Neural cell (in vitro differentiated cells): ENCODE measurements at regions not wholly inside any gene's neighbourhood (a gene's known extent, or its start where the extent isn't known, plus 50 kb on each side); places are given as distances from the start of the nearest gene placed in this dataset.

Source experiments
- H2AFZ ChIP-seq: fragments of 200-600, 300-800 bp; sonication (generic), shearing (Covaris generic); 2 replicates; pipeline ENCODE4 v1.6.0; 2014; ENCODE audit warnings: low read depth, mild to moderate bottlenecking, antibody characterized with exemption, low read length, moderate library complexity
- H3F3A ChIP-seq: fragments of 200-600 bp; shearing (Covaris generic); 2 replicates; pipeline ENCODE4 v1.6.1; 2016; ENCODE audit warnings: mild to moderate bottlenecking, moderate library complexity, mixed read lengths, antibody characterized with exemption, low read length; ENCODE audit not compliant: insufficient read depth, poor library complexity, severe bottlenecking
- H3K27ac ChIP-seq: fragments of 200-600, 300-800 bp; sonication (generic), shearing (Covaris generic); 2 replicates; pipeline ENCODE4 v1.5.1; 2014; ENCODE audit warnings: mild to moderate bottlenecking, low read length, moderate library complexity
- H3K27me3 ChIP-seq: fragments of 300-800, 200-600 bp; sonication (generic), shearing (Covaris generic); 2 replicates; pipeline ENCODE4 v1.6.0; 2014; ENCODE audit warnings: mild to moderate bottlenecking, low read depth, low read length, moderate library complexity; ENCODE audit not compliant: insufficient read depth
- H3K36me3 ChIP-seq: fragments of 300-800, 200-600 bp; sonication (generic), shearing (Covaris generic); 2 replicates; pipeline ENCODE4 v1.5.1; 2014; ENCODE audit warnings: mild to moderate bottlenecking, antibody characterized with exemption, low read length, moderate library complexity; ENCODE audit not compliant: insufficient read depth
- H3K4me2 ChIP-seq: fragments of 300-800, 200-600 bp; sonication (generic), shearing (Covaris generic); 2 replicates; pipeline ENCODE4 v1.6.0; 2014; ENCODE audit warnings: mild to moderate bottlenecking, low read length
- H3K4me3 ChIP-seq: fragments of 300-800, 200-600 bp; sonication (generic), shearing (Covaris generic); 2 replicates; pipeline ENCODE4 v1.5.1; 2014; ENCODE audit warnings: mild to moderate bottlenecking, low read length, moderate library complexity
- H3K79me2 ChIP-seq: fragments of 200-600 bp; shearing (Covaris generic); replicated peaks from 2 replicates; pipeline ENCODE4 v1.6.0; 2014; ENCODE audit warnings: mild to moderate bottlenecking, low read length, moderate library complexity; ENCODE audit not compliant: insufficient read depth
- H3K9ac ChIP-seq: fragments of 300-800, 200-600 bp; sonication (generic), shearing (Covaris generic); 2 replicates; pipeline ENCODE4 v1.6.1; 2016; ENCODE audit warnings: mild to moderate bottlenecking, low read length, mixed read lengths
- H3K9me2 ChIP-seq: fragments of 200-600 bp; shearing (Covaris generic); 2 replicates; pipeline ENCODE4 v1.6.1; 2016; ENCODE audit warnings: mild to moderate bottlenecking, low read length, mixed read lengths; ENCODE audit not compliant: insufficient read depth
- H3K9me3 ChIP-seq: fragments of 200-600, 300-800 bp; sonication (generic), shearing (Covaris generic); 2 replicates; pipeline ENCODE4 v1.6.1; 2016; ENCODE audit warnings: mild to moderate bottlenecking, mixed run types, low read length, moderate library complexity, mixed read lengths
- H4K20me1 ChIP-seq: fragments of 200-600 bp; shearing (Covaris generic); 2 replicates; pipeline ENCODE4 v1.6.1; 2016; ENCODE audit warnings: mild to moderate bottlenecking, mixed run types; ENCODE audit not compliant: insufficient read depth
- EP300 ChIP-seq: fragments of 450-650 bp; conservative IDR thresholded peaks from 2 replicates; pipeline ENCODE4 v1.6.1; 2014; ENCODE audit warnings: antibody characterized with exemption, mild to moderate bottlenecking, moderate library complexity; ENCODE audit not compliant: poor library complexity, severe bottlenecking
- EZH2 ChIP-seq: fragments of 200-600, 300-800 bp; shearing (Covaris generic), sonication (generic); IDR thresholded peaks from 2 replicates; pipeline ENCODE4 v1.6.1; 2014; ENCODE audit warnings: antibody characterized with exemption, low read length, borderline replicate concordance, mild to moderate bottlenecking; ENCODE audit not compliant: insufficient read depth, poor library complexity, severe bottlenecking
- MXI1 ChIP-seq: fragments of 450-650 bp; conservative IDR thresholded peaks from 2 replicates; pipeline ENCODE4 v1.6.1; 2014; ENCODE audit warnings: antibody characterized with exemption, mild to moderate bottlenecking; ENCODE audit not compliant: poor library complexity, severe bottlenecking
- POLR2AphosphoS5 ChIP-seq: IDR thresholded peaks from 2 replicates; pipeline ENCODE4 v1.6.1; 2012
- RAD21 ChIP-seq: fragments of 450-650 bp; conservative IDR thresholded peaks from 2 replicates; pipeline ENCODE4 v1.6.1; 2014; ENCODE audit warnings: antibody characterized with exemption, mild to moderate bottlenecking, moderate library complexity
- SMC3 ChIP-seq: fragments of 450-650 bp; conservative IDR thresholded peaks from 2 replicates; pipeline ENCODE4 v1.6.1; 2014; ENCODE audit warnings: antibody characterized with exemption, mild to moderate bottlenecking, moderate library complexity; ENCODE audit not compliant: poor library complexity
- TAF1 ChIP-seq: IDR thresholded peaks from 2 replicates; pipeline ENCODE4 v1.6.1; 2012; ENCODE audit warnings: low read depth
- TF ChIP-seq, protein P1 (sequence below): IDR thresholded peaks from 2 replicates; pipeline ENCODE4 v1.6.1; 2012; ENCODE audit warnings: borderline replicate concordance
- TF ChIP-seq, protein P2 (sequence below): fragments of 450-650 bp; IDR thresholded peaks from 2 replicates; pipeline ENCODE4 v1.5.1; 2014; ENCODE audit warnings: antibody characterized with exemption, mild to moderate bottlenecking, moderate library complexity; ENCODE audit not compliant: poor library complexity, severe bottlenecking

DNA sequence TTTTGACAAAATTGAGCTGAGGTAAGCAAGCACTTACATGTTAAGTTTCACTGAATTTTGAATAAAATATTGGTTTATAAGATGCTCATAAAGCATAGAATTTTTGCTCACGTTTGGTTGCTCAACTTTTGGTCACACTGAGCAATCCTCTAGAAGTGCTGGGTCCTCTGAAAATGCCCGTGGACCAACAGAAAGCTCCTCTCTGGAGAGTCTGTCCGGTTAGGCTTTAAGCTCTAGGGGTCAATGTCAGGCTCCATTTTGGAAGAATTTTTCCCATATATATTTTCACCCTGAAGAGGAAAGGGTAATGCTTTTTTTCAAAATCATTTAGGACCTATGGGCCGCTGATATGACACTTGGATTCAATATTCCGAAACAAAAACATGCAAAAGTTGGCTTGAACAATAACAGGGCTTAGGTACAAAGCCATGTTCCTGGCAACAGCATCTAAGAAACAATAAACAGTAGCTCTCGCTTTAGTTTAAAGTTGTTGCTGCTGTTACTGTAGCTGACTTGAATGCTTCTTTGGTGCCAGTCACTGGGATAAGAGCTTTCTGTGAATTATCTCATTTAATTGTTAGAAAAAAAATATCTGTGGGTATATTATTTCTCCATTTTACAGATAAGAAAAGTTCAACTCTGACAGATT, 131.7 kb upstream of the ESRRG start:
- H3K9me2 ChIP-seq: no peaks in the 10 kb centered on the region
- H3K79me2 ChIP-seq: no peaks in the 10 kb centered on the region
- H3K36me3 ChIP-seq: no peaks in the 10 kb centered on the region
- H3K9ac ChIP-seq: no peak overlapping the region
- H2AFZ ChIP-seq: no peak overlapping the region
- TF ChIP-seq POLR2AphosphoS5: no peak
- TF ChIP-seq, protein P1, sequence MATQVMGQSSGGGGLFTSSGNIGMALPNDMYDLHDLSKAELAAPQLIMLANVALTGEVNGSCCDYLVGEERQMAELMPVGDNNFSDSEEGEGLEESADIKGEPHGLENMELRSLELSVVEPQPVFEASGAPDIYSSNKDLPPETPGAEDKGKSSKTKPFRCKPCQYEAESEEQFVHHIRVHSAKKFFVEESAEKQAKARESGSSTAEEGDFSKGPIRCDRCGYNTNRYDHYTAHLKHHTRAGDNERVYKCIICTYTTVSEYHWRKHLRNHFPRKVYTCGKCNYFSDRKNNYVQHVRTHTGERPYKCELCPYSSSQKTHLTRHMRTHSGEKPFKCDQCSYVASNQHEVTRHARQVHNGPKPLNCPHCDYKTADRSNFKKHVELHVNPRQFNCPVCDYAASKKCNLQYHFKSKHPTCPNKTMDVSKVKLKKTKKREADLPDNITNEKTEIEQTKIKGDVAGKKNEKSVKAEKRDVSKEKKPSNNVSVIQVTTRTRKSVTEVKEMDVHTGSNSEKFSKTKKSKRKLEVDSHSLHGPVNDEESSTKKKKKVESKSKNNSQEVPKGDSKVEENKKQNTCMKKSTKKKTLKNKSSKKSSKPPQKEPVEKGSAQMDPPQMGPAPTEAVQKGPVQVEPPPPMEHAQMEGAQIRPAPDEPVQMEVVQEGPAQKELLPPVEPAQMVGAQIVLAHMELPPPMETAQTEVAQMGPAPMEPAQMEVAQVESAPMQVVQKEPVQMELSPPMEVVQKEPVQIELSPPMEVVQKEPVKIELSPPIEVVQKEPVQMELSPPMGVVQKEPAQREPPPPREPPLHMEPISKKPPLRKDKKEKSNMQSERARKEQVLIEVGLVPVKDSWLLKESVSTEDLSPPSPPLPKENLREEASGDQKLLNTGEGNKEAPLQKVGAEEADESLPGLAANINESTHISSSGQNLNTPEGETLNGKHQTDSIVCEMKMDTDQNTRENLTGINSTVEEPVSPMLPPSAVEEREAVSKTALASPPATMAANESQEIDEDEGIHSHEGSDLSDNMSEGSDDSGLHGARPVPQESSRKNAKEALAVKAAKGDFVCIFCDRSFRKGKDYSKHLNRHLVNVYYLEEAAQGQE: no peak
- no peaks in the 10 kb centered on the region for H3K27me3 ChIP-seq
- no peak overlapping the region for H3K4me3 ChIP-seq
- H4K20me1 ChIP-seq: no peaks in the 10 kb centered on the region
- H3K4me2 ChIP-seq: no peak overlapping the region
- no peak overlapping the region for H3K27ac ChIP-seq
- H3K9me3 ChIP-seq: no peaks in the 10 kb centered on the region
- no peaks in the 10 kb centered on the region for H3F3A ChIP-seq

DNA sequence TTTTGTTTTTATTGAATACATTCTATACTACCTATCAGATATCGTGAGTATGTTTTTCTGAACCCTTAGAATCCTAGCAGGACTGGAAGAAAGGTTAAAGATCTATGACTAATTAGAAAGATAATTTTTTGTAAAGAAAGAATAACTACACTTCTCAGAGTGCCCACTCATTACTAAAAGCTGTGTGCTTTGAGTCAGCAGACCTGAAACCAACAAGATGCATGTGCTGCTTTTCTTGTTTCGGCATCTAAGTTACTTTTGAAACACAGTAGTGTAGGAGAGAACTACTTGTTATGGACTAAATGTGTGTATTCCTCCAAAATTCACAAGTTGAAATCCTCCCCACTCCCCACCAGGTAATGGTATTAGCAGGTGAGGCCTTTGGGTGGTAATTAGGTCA, 127.8 kb upstream of the ESRRG start:
- TF ChIP-seq EZH2 (no peak), POLR2AphosphoS5 (no peak), EP300 (no peak), RAD21 (no peak), MXI1 (no peak), SMC3 (no peak), TAF1 (no peak)
- TF ChIP-seq, protein P1: no peak
- TF ChIP-seq, protein P2, sequence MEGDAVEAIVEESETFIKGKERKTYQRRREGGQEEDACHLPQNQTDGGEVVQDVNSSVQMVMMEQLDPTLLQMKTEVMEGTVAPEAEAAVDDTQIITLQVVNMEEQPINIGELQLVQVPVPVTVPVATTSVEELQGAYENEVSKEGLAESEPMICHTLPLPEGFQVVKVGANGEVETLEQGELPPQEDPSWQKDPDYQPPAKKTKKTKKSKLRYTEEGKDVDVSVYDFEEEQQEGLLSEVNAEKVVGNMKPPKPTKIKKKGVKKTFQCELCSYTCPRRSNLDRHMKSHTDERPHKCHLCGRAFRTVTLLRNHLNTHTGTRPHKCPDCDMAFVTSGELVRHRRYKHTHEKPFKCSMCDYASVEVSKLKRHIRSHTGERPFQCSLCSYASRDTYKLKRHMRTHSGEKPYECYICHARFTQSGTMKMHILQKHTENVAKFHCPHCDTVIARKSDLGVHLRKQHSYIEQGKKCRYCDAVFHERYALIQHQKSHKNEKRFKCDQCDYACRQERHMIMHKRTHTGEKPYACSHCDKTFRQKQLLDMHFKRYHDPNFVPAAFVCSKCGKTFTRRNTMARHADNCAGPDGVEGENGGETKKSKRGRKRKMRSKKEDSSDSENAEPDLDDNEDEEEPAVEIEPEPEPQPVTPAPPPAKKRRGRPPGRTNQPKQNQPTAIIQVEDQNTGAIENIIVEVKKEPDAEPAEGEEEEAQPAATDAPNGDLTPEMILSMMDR: no peak
- H3F3A ChIP-seq: no peaks in the 10 kb centered on the region
- no peaks in the 10 kb centered on the region for H3K36me3 ChIP-seq
- no peak overlapping the region for H3K4me2 ChIP-seq
- H2AFZ ChIP-seq: no peak overlapping the region
- no peaks in the 10 kb centered on the region for H3K27me3 ChIP-seq
- H4K20me1 ChIP-seq: no peaks in the 10 kb centered on the region
- no peaks in the 10 kb centered on the region for H3K79me2 ChIP-seq
- no peak overlapping the region for H3K9ac ChIP-seq
- no peaks in the 10 kb centered on the region for H3K9me3 ChIP-seq
- H3K27ac ChIP-seq: no peak overlapping the region
- H3K4me3 ChIP-seq: no peak overlapping the region
- no peaks in the 10 kb centered on the region for H3K9me2 ChIP-seq
